Pancreas (tissue), 10 donors: ENCODE measurements at regions not wholly inside any gene's neighbourhood (a gene's known extent, or its start where the extent isn't known, plus 50 kb on each side); places are given as distances from the start of the nearest gene placed in this dataset.

ENCODE experiments used
- ATAC-seq, 4 donors: fragments of 200-7000 bp; cut with Tn5 transposase; one replicate each; pipeline versions ENCODE4 v1.8.0 to v1.9.1; 2020; ENCODE audit warnings: mild to moderate bottlenecking in 4 of 4, moderate library complexity in 4 of 4
- DNase-seq, 6 donors: peaks; one replicate each; pipeline ENCODE4 v3.0.0-alpha.2; 2020
- FAIRE-seq: peaks from 2 replicates; lab custom pipeline; 2012; peaks lifted over from hg19 to GRCh38; lab: Jason Lieb, UNC
- H3K27ac ChIP-seq, 4 donors: fragments of 200-600 bp; sonication (generic); 1 replicate in 3 of 4; 2 replicates in 1 of 4; pipeline versions ENCODE4 v1.5.0 to v1.8.0; 2020
- H3K27me3 ChIP-seq, 4 donors: fragments of 200-600 bp; one replicate each; pipeline ENCODE4 v1.8.0; 2021
- H3K36me3 ChIP-seq, 3 donors: fragments of 200-600 bp; sonication (generic) in 1 of 3; one replicate each; pipeline versions ENCODE4 v1.5.0 to v1.8.0; 2020 to 2021
- H3K4me1 ChIP-seq, 3 donors: fragments of 200-600 bp; one replicate each; pipeline ENCODE4 v1.8.0; 2021
- H3K4me3 ChIP-seq, 4 donors: fragments of 200-600 bp; sonication (generic) in 2 of 4; one replicate each; pipeline versions ENCODE4 v1.5.0 to v1.8.0; 2020 to 2021
- H3K9me3 ChIP-seq, 4 donors: fragments of 200-600 bp; one replicate each; pipeline ENCODE4 v1.8.0; 2021
- CTCF ChIP-seq, 4 donors: fragments of 200-600 bp; sonication (generic) in 3 of 4; IDR thresholded peaks; one replicate each; pipeline versions ENCODE4 v1.5.0 to v1.8.0; 2021; ENCODE audit warnings: antibody characterized with exemption in 4 of 4
- WGBS, 2 donors: extraction: QIAGEN DNeasy Blood & Tissue Kit; methylation state at CpG; one replicate each; pipeline ENCODE4 v1.1.7; 2013; 5-methylcytosine and 5-hydroxymethylcytosine counted together
- intact Hi-C, 3 donors: fragments of 100-400 bp; cut with DNase I; formaldehyde crosslinking; loops; one replicate each; pipeline versions ENCODE4 v1.11.1 to v1.14.2; 2022
- donor health status: healthy with polysubstance abuse.
- donor health status: DM: no; HTN: no; CAD: no; lungs with moderate emphysema.
- donor health status: DM: no; HTN: no; CAD: no.
- donor health status: control.
- donor health status: control.
- donor health status: Bipolar disorder and iron deficiency.
- donor health status: DM: yes; HTN: yes; CAD: no.
- donor health status: DM: no; HTN: no; CAD: no.
- donor health status: DM: no; HTN: no; CAD: no.
- donor health status: DM: yes; HTN: yes; CAD: no.

- no peaks in the 10 kb centered on the region for H3K4me1 ChIP-seq
- H3K27ac ChIP-seq: no peak overlapping the region
- FAIRE-seq (no peak), DNase-seq (no peak), ATAC-seq (no peak)
- H3K27me3 ChIP-seq: no peaks in the 10 kb centered on the region
- H3K9me3 ChIP-seq: no peaks in the 10 kb centered on the region
- H3K36me3 ChIP-seq: no peaks in the 10 kb centered on the region
- no peak overlapping the region for H3K4me3 ChIP-seq
- intact Hi-C loops: no loop called here
- no peak for TF ChIP-seq CTCF (IDR thresholded peaks at IDR 0.05)
These were observed 408.8 kb upstream of the DAB1 start for GRCh38 chr1:57832612-57833011.

- Histone ChIP-seq H3K36me3 (no peaks in the 10 kb centered on the region), H3K27ac (no peak overlapping the region), H3K27me3 (no peaks in the 10 kb centered on the region), H3K4me1 (no peaks in the 10 kb centered on the region), H3K4me3 (no peak overlapping the region), H3K9me3 (no peaks in the 10 kb centered on the region)
- intact Hi-C loops: no loop called here
- ATAC-seq (no peak), DNase-seq (no peak), FAIRE-seq (no peak)
- 54 to 76% methylated on average over 1 of the region's 1 CpG for WGBS, 2 donors
- no peak for TF ChIP-seq CTCF (IDR thresholded peaks at IDR 0.05)
These were observed 407.8 kb upstream of the DAB1 start for GRCh38 chr1:57831624-57832023.

- Histone ChIP-seq H3K4me1 (no peaks in the 10 kb centered on the region), H3K27me3 (no peaks in the 10 kb centered on the region), H3K4me3 (no peak overlapping the region), H3K36me3 (no peaks in the 10 kb centered on the region), H3K9me3 (no peaks in the 10 kb centered on the region), H3K27ac (no peak overlapping the region)
- DNase-seq (peak in 2 of 6 donors; percentile 3 to 7), FAIRE-seq (no peak), ATAC-seq (peak in 2 of 4 donors; percentile 77 to 80)
- WGBS, 2 donors: 73 to 74% methylated on average over 2 of the region's 2 CpGs
- intact Hi-C loops: no loop called here
- TF ChIP-seq CTCF (IDR thresholded peaks at IDR 0.05): no peak
These were observed 402.7 kb upstream of the DAB1 start for GRCh38 chr1:57826535-57826934.

GRCh38 chr1:57824535-57824934, 400.7 kb upstream of the DAB1 start:
- Histone ChIP-seq H3K4me1 (no peaks in the 10 kb centered on the region), H3K9me3 (no peaks in the 10 kb centered on the region), H3K4me3 (no peak overlapping the region), H3K36me3 (no peaks in the 10 kb centered on the region), H3K27me3 (no peaks in the 10 kb centered on the region), H3K27ac (no peak overlapping the region)
- FAIRE-seq (no peak), ATAC-seq (no peak), DNase-seq (no peak)
- intact Hi-C loops: no loop called here
- 35 to 54% methylated on average over 3 of the region's 3 CpGs for WGBS, 2 donors
- TF ChIP-seq CTCF (IDR thresholded peaks at IDR 0.05): no peak

GRCh38 chr1:57820356-57821095, 396.7 kb upstream of the DAB1 start:
- FAIRE-seq (no peak), DNase-seq (no peak), ATAC-seq (no peak)
- WGBS, 2 donors: 48 to 71% methylated on average over 6 of the region's 6 CpGs
- Histone ChIP-seq H3K4me1 (no peaks in the 10 kb centered on the region), H3K27ac (no peak overlapping the region), H3K27me3 (no peaks in the 10 kb centered on the region), H3K9me3 (no peaks in the 10 kb centered on the region), H3K4me3 (no peak overlapping the region), H3K36me3 (no peaks in the 10 kb centered on the region)
- TF ChIP-seq CTCF (IDR thresholded peaks at IDR 0.05): no peak
- intact Hi-C loops: no loop called here
